GM19035 (cell line): ENCODE measurements at regions not wholly inside any gene's neighbourhood (a gene's known extent, or its start where the extent isn't known, plus 50 kb on each side); places are given as distances from the start of the nearest gene placed in this dataset.

Experiments used
- ATAC-seq: cut with Tn5 transposase; IDR thresholded peaks from one replicate; pipeline ENCODE4 v1.9.1; 2021; ENCODE audit not compliant: unreplicated experiment

GRCh38 chr9:116002624-116003023 lies 151.0 kb upstream of the PAPPA start:
- no peak for ATAC-seq

- no peak for ATAC-seq
These were observed 150.2 kb upstream of the PAPPA start for GRCh38 chr9:116003397-116003796.

- ATAC-seq = no peak
These were observed 148.4 kb upstream of the PAPPA start for GRCh38 chr9:116005205-116005604.

DNA sequence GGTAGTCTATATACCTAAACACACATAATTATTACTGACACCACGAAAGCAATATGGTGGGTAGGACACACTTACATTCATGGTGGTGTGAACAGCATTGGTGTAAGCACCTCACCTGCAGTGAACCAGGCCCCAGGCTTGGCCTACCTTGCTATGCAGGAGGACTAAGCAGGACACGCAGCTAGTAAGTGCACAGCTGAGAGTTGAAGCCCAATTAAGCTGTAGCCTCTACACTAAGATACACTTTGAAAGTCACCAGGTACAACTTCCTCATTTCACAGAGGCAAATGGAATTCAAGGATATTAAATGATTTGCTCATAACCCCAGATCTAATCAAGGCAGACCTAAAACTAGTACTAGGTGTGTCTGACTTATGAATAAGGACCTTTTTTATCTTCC lies 145.8 kb upstream of the PAPPA start:
- ATAC-seq = no peak

DNA sequence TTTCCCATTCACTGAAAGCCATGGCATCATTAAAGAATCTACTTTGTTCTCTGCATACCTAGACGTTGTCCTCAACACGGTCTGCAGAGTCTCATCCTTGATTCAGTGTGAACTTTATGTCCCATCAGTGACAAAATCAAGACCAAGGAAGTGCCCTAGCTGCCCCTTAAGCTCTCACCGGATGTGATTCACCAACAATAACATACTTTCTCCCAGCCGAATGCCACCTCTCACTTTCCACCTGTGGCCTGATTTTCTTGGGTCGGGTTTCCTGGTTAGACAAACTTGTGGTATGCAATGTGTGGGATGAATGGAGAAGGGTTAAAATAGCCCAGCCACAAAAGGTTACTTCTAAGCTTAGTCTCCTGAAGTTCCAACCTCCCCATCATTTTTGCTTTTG lies 145.3 kb upstream of the PAPPA start:
- ATAC-seq = no peak

DNA sequence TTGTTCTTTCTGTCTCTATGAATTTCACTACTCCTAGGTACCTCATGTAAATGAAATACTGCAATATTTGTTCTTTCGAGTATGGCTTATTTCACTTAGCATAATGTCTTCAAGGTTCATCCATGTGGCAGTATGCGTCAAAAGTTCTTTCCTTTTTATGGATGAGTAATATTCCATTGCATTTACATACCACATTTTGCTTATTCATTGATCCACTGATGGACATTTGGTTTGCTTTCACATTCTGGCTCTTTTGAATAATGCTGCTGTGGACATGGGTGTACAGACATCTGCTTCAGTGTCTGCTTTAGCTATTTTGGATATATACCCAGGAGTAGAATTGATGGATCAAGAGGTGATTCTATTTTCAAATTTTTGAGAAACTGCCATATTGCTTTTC lies 144.2 kb upstream of the PAPPA start:
- no peak for ATAC-seq

- no peak for ATAC-seq
These were observed 137.7 kb upstream of the PAPPA start for GRCh38 chr9:116015855-116016254.

DNA sequence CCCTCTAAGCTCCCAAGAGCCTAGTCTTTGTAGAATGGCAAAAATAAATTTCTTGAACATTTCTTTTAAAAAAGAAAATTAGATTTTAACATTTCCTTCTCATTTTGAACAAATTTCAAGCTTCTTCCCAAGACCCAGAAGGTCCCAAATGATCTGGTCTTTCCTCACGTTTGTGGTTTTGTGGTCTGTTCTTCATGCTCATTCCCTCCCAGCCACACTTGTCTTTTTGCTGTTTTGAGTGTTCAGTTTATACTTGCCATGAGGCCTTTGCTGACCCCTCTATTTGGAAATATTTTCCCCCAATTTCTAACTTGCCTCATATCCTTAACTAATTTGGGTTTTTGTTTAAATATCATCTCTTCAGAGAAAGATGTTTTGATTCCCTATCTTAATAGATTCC lies 133.4 kb upstream of the PAPPA start:
- no peak for ATAC-seq

DNA sequence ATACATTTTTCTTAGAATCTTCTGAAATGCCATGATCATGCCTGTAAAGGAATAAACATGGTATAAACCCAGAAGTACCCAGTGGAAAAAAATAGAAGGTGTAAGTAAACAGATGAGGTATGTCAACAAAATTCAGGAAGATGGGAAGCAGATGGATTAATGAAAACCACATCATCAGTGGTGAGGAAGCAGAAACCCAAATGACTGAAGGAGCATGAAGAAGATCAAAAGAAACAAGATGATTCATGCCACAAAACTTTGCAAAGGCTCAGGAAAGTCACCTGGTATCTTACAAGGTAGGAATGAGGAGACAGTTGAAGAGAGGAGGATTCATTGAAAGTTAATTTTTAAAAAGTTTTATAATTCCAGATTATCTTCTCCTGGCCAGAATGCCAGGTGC lies 132.8 kb upstream of the PAPPA start:
- ATAC-seq = no peak

- no peak for ATAC-seq
These were observed 126.5 kb upstream of the PAPPA start for GRCh38 chr9:116027096-116027495.

DNA sequence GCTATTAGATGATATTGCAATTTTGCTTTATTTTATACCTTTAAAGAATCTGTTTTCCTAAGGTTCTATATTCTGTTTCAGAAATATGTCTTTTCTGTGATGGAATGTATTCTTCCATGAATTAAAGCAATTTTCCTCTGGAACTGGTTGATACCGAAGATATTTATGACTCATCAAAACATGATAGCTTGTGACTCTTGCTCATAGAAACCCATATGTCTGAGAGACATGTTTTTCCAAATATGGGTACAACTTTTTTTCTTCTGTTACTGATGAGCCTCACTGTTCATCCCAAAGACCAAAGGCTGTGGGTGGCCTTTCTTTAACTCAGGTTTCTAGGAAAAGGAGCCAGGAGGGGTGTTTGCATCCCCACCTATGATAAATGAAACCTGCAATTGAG lies 126.1 kb upstream of the PAPPA start:
- no peak for ATAC-seq

DNA sequence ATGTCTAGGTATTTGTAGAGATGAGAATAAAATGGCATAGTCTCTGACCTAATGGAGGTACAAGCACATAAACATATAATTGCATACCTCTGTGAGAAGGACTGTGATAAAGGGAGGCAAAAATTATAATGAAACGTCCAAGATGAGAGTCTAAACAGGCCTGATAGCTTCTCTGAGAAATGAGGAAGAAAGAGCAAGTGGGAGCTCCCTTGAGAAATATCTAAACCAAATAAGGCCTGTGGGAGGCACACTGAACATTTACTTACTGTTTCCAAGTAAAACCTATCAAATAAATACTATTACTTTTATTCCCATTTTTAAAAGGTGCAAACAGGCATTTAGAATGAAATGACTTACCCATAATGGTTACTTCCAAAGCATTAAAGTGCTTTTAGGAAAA lies 125.6 kb upstream of the PAPPA start:
- no peak for ATAC-seq

DNA sequence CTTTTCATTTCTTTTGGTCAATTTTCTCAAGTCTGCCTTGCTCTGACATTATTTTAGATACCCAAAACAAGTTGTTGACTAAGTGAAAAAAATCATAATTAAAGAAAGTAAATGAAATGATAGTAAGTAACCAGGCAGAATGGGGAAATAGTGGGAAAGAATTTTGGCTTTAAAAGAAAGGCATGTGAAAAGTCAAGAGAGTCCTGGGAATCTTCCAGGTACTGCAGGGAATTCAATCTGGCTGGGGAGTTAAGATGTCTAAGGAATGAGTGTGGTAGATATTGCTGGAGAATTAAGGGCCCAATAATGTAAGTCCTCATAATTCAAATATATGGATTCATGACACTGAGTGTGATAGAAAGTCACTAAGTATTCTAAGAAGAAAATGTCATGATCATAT lies 123.1 kb upstream of the PAPPA start:
- ATAC-seq = no peak

DNA sequence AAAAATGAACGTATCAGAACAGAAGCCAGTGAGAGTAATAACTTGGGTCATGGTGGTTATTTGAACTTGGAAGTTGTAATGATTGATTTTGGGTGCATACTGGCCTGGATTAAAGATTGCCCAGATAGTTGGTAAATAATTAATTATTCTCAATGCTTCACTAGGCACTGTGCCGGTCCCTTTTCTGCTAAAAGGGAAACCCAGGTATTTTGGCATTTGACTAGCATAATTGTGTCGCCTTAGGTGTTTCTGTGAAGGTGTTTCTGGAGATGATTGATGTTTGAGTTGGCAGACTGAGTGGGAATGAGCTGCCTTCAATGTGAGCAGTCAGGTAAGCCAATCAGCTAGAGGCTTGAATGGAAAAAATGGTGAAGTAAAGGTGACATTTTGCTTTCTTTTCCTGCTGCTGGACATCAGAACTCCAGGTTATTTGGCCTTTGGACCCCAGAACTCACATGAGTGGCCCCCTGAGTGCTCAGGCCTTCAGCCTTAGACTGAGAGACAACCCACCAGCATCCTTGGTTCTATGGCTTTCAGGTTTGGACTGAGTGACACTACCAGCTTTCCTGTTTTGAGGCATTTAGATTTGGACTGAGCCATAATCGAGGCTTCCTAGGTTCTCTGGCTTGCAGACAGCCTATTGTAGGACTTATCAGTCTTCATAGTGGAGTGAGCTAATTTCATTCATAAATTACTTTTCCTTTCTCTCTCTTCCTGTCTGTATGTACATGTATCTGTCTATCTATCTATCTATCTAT lies 120.7 kb upstream of the PAPPA start:
- ATAC-seq = no peak

- ATAC-seq = no peak
These were observed 114.3 kb upstream of the PAPPA start for GRCh38 chr9:116039312-116039711.

DNA sequence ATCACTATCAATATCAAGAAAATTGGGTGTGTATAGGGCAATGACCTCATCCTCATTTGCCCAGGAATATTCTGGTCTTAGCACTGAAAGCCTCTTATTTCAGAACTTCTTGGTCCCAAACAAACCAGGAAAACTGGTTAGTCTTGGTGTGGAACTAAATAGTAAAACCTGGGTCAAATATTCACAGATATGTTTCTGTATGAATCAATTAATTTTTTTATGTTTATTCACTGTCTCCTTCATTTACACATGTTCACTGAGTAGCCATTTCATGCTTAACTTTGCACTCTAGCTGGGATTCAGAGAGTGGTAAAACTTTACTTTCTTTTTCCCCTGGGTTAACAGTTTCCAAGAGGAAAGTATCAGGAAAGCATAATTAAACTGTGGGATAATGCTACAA lies 113.7 kb upstream of the PAPPA start:
- ATAC-seq = no peak

DNA sequence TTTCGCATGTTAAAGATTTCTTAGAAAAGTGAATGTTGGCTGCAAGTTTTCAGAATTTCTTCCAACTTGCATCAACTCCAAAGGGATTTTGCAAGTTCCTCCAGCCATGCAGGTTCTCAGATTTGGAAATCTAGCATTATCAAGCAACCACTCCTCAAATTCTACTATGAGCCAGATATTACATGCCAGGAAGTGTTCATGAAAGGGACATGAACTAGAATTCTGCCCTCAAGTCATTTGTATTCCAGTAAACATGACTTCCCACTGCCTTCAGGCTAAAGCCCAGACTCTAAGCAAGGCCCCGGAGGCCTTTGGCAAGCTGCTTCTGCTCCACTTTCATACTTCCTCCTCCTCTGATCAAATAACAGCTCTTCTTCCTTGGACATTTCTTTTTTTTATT lies 111.3 kb upstream of the PAPPA start:
- no peak for ATAC-seq

- ATAC-seq = no peak
These were observed 108.5 kb upstream of the PAPPA start for GRCh38 chr9:116045083-116045482.

- ATAC-seq = no peak
These were observed 105.5 kb upstream of the PAPPA start for GRCh38 chr9:116048081-116048480.

DNA sequence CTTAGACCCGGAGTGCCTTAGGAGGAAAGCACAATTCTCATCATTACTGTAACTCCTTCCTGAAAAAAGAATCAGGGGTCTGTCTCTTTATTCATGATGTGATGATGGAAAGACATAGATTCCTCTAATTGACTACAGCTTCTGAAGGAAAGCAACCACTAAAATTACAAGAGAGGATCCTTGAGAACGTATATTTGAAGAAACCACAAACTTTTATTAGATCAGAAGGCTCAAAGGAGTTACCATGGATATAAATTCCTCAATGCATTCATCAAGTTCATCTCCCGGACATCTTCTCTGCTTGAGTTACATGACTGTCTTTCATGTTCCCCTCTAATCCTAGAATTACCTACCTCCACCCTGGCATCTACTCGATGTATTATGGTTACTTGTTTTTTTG lies 104.1 kb upstream of the PAPPA start:
- ATAC-seq = no peak

DNA sequence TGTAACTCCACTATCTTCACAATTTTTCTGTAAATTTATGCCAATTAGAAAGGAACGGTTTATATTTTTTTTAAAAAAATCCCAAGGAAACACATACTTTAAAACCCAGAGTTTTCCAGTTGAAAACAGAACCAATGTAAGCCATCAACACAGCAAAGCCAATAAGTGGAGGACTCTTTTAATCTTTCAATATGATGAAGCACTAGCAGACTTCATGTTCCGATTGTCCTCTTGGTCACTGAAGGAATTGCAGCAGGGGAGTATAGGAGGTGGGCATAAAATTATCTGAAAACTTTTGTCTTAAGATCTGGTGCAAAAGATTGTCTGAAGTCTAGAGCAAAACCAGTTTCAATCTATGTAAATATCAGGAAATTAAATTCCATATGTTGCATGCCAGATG lies 102.1 kb upstream of the PAPPA start:
- no peak for ATAC-seq

- no peak for ATAC-seq
These were observed 98.1 kb upstream of the PAPPA start for GRCh38 chr9:116055536-116055935.

- ATAC-seq = no peak
These were observed 96.2 kb upstream of the PAPPA start for GRCh38 chr9:116057371-116057770.
